ENCODE measurements at regions not wholly inside any gene's neighbourhood (a gene's known extent, or its start where the extent isn't known, plus 50 kb on each side); places are given as distances from the start of the nearest gene placed in this dataset.
A peak's percentile ranks its signal among the peaks of the same experiment; 100 is the strongest.

- no peaks in the 10 kb centered on the region for H3K9me2 ChIP-seq (ENCODE audit: insufficient read depth)
- H3K27ac Mint-ChIP-seq: no peak overlapping the region
- H3K27ac ChIP-seq (ENCODE audit: low read depth): no peak overlapping the region
- no peak overlapping the region for H3K4me2 ChIP-seq
- peaks cover 19% of the 10 kb centered on the region for H3K4me1 Mint-ChIP-seq
- no peaks in the 10 kb centered on the region for H4K20me1 ChIP-seq (replicated peaks; ENCODE audit: insufficient read depth)
- no peaks in the 10 kb centered on the region for H3K27me3 ChIP-seq (ENCODE audit: insufficient read depth)
- no peak for DNase-seq (ENCODE audit: low spot score)
- no peak overlapping the region for H3K4me3 Mint-ChIP-seq
- no peaks in the 10 kb centered on the region for H3K36me3 Mint-ChIP-seq (ENCODE audit: low read depth)
- no peaks in the 10 kb centered on the region for H3K9me3 Mint-ChIP-seq
- ATAC-seq: no peak
- no peaks in the 10 kb centered on the region for H3F3A ChIP-seq (replicated peaks; ENCODE audit: low read depth)
- H2AFZ ChIP-seq: peak overlapping the region; percentile 19; the same call in 1 of the 2 replicates
- H3K36me3 ChIP-seq (ENCODE audit: insufficient read depth): no peaks in the 10 kb centered on the region
- H3K79me2 ChIP-seq (replicated peaks; ENCODE audit: insufficient read depth): no peaks in the 10 kb centered on the region
- peaks cover 14% of the 10 kb centered on the region for H3K4me1 ChIP-seq (ENCODE audit: insufficient read depth)
- TF ChIP-seq ZNF114 (CRISPR knock-in tag; IDR thresholded peaks at IDR 0.05): no peak
- no peak for TF ChIP-seq ZNF462 (CRISPR knock-in tag; IDR thresholded peaks at IDR 0.05)
- no peak for TF ChIP-seq EZH2 (IDR thresholded peaks at IDR 0.05; ENCODE audit: low read depth, unreplicated experiment)
- TF ChIP-seq CTCF (conservative IDR thresholded peaks at IDR 0.05; ENCODE audit: low read depth in 2 of 2): no peak
- no peak for TF ChIP-seq EZH2phosphoT487 (IDR thresholded peaks at IDR 0.05; ENCODE audit: unreplicated experiment)
- TF ChIP-seq REST (IDR thresholded peaks at IDR 0.05; ENCODE audit: unreplicated experiment): no peak
- TF ChIP-seq JUNB (IDR thresholded peaks at IDR 0.05; ENCODE audit: unreplicated experiment): no peak
- no peak for TF ChIP-seq STAT1 (IDR thresholded peaks at IDR 0.05; ENCODE audit: unreplicated experiment)
- H3K27me3 Mint-ChIP-seq (ENCODE audit: insufficient read depth, low read depth, poor library complexity): peaks cover 6% of the 10 kb centered on the region
- no peak overlapping the region for H3K4me3 ChIP-seq
Measured at GRCh38 chr6:169339025-169339424, 85.4 kb upstream of the THBS2 start.

Measured in GM23338 (cell line).